GM12875 (cell line): ENCODE measurements at regions not wholly inside any gene's neighbourhood (a gene's known extent, or its start where the extent isn't known, plus 50 kb on each side); places are given as distances from the start of the nearest gene placed in this dataset.

Experiments used
- H3K4me3 ChIP-seq: one replicate; pipeline ENCODE4 v1.5.1; 2011; ENCODE audit warnings: low read depth, low read length, control low read depth
- CTCF ChIP-seq: IDR thresholded peaks from 2 replicates; pipeline ENCODE4 v1.5.1; 2011; ENCODE audit warnings: low read depth, mild to moderate bottlenecking, control low read depth, inconsistent platforms, low read length, moderate library complexity, borderline replicate concordance; ENCODE audit not compliant: insufficient read depth

DNA sequence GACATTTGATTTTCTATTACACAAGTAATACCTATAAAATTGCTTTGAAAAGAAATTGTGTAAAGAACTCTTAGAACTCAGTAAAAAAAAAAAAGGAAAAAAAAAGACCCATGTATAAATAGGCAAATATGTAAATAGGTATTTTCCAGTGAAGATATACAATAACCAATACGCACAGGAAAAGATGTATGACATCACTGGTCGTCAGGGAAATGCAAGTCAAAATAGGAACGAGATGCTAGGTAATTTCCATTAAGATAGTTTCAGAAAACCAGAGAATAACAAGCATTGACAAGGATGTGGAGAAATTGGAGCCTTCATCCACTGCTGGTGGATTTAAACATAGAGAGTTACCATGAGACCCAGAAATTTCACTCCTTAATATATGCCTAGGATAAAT, 708.8 kb downstream of the MTRR start:
- H3K4me3 ChIP-seq = no peak overlapping the region
- TF ChIP-seq CTCF = no peak

GRCh38 chr5:8580298-8580697, 711.4 kb downstream of the MTRR start:
- no peak overlapping the region for H3K4me3 ChIP-seq
- no peak for TF ChIP-seq CTCF

DNA sequence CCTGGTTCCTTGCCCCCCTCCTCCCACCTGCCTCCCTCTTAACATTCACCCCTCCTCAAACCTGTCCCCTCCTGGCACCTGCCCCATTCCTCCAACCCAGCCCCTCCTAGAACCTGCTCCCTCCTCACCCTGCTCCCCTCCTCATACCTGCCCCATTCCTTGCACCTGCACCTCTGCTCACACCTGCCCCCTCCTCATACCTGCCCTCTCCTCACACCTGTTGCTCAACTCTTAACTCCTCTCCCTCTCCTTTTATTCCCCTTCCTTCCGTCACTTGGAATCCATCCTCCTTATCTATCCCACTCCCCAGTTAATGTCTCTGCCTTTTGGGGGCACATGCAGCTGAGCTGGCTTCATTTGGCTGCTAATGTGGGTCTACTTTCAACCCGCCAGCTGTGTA, 712.1 kb downstream of the MTRR start:
- TF ChIP-seq CTCF = no peak
- no peak overlapping the region for H3K4me3 ChIP-seq

DNA sequence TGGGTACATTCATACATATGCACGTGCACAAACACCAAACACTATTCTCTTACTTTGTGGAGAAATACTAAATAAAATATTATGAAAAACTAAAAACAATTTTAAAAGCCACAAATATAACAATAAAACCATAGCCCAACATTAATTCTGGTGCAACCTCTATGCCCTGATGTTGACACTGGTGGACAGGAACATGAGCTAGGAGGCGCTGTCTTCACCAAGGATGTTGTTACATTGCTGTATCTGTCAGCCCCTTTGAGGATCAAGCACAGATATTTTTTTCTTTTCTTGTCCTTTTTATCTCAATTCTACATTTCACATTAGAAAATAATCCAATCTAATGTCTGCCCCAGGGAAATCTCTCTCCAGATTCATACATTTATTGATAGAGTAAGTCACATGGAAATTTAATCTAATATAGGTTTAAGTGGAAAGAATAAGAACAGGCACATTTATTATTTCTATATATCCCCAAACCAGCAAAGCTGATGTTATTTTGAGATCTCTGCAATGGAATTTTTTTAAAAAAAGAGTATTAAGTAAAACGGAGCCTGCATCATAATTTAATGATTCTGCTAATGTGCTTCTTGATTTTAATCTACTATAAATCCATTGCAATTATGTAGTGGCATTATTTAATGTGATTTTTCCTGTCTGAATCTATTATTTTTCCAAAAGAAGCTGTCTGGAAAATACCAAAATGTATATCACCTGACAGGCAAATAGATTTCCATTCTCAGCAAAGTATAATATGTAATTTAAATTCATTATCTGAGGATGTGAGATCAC, 716.5 kb downstream of the MTRR start:
- no peak for TF ChIP-seq CTCF
- H3K4me3 ChIP-seq = no peak overlapping the region

- H3K4me3 ChIP-seq = no peak overlapping the region
- no peak for TF ChIP-seq CTCF
Measured at GRCh38 chr5:8590959-8591358, 722.0 kb downstream of the MTRR start.

DNA sequence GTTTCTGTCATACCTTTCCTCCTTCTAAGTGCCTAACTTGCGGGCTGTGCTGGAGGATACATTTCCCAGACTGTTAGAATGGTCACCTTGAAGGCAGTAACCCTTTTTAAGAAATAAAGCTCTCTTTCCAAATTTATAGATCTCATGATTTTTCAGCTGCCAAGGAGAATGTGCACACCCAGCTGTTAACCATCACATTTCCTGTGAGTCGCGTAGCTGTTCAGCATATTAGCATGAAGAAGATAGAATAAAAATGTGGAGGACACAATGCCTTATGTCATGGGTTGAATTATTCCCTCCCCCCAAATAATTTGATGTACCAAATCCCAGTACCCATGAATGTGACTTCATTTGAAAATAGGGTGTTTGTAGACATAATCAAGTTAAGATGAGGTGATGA, 729.4 kb downstream of the MTRR start:
- no peak for TF ChIP-seq CTCF

GRCh38 chr5:8598996-8599395, 730.0 kb downstream of the MTRR start:
- no peak for TF ChIP-seq CTCF
- H3K4me3 ChIP-seq = no peak overlapping the region

More for the DNA sequence above, 729.4 kb downstream of the MTRR start:
- H3K4me3 ChIP-seq = no peak overlapping the region
